NCI-H2171 (cell line): ENCODE measurements at regions not wholly inside any gene's neighbourhood (a gene's known extent, or its start where the extent isn't known, plus 50 kb on each side); places are given as distances from the start of the nearest gene placed in this dataset.

Source experiments
- DNase-seq: peaks from one replicate; lab custom pipeline; 2025; lab: John Stamatoyannopoulos, UW

GRCh38 chr1:106677721-106678120, 378.8 kb upstream of the PRMT6 start:
- DNase-seq, result no peak

- no peak for DNase-seq
Observed at GRCh38 chr1:106678279-106679050, 378.0 kb upstream of the PRMT6 start.

GRCh38 chr1:106680216-106680615, 376.3 kb upstream of the PRMT6 start:
- no peak for DNase-seq

- no peak for DNase-seq
Observed at GRCh38 chr1:106680776-106681344, 375.6 kb upstream of the PRMT6 start.

- DNase-seq, result no peak
Observed at GRCh38 chr1:106681939-106682522, 374.4 kb upstream of the PRMT6 start.

GRCh38 chr1:106688446-106688845, 368.0 kb upstream of the PRMT6 start:
- no peak for DNase-seq

GRCh38 chr1:106698660-106699059, 357.8 kb upstream of the PRMT6 start:
- no peak for DNase-seq

GRCh38 chr1:106699433-106699832, 357.0 kb upstream of the PRMT6 start:
- DNase-seq, result no peak

GRCh38 chr1:106700211-106700610, 356.3 kb upstream of the PRMT6 start:
- no peak for DNase-seq

- no peak for DNase-seq
Observed at GRCh38 chr1:106705971-106706370, 350.5 kb upstream of the PRMT6 start.

- DNase-seq, result no peak
Observed at GRCh38 chr1:106717591-106717990, 338.9 kb upstream of the PRMT6 start.

- DNase-seq, result no peak
Observed at GRCh38 chr1:106721790-106722189, 334.7 kb upstream of the PRMT6 start.

- DNase-seq, result no peak
Observed at GRCh38 chr1:106722466-106722865, 334.0 kb upstream of the PRMT6 start.

- DNase-seq, result no peak
Observed at GRCh38 chr1:106727171-106727570, 329.3 kb upstream of the PRMT6 start.

- no peak for DNase-seq
Observed at GRCh38 chr1:106746448-106747085, 309.9 kb upstream of the PRMT6 start.

GRCh38 chr1:106747232-106747631, 309.2 kb upstream of the PRMT6 start:
- DNase-seq, result no peak

GRCh38 chr1:106747791-106748190, 308.7 kb upstream of the PRMT6 start:
- DNase-seq, result no peak

GRCh38 chr1:106748606-106749005, 307.9 kb upstream of the PRMT6 start:
- DNase-seq, result no peak

- DNase-seq, result no peak
Observed at GRCh38 chr1:106749491-106749890, 307.0 kb upstream of the PRMT6 start.

- DNase-seq, result no peak
Observed at GRCh38 chr1:106749906-106750305, 306.6 kb upstream of the PRMT6 start.

GRCh38 chr1:106751002-106751401, 305.5 kb upstream of the PRMT6 start:
- DNase-seq, result no peak

GRCh38 chr1:106753066-106753465, 303.4 kb upstream of the PRMT6 start:
- DNase-seq, result no peak

GRCh38 chr1:106754957-106755356, 301.5 kb upstream of the PRMT6 start:
- no peak for DNase-seq
